Tibial artery (tissue), 4 donors: ENCODE measurements at regions not wholly inside any gene's neighbourhood (a gene's known extent, or its start where the extent isn't known, plus 50 kb on each side); places are given as distances from the start of the nearest gene placed in this dataset.

ENCODE experiments used
- DNase-seq, 2 donors: peaks; one replicate each; pipeline ENCODE4 v3.0.0-alpha.2; 2019
- H3K27ac ChIP-seq, 2 donors: fragments of 200-600 bp; sonication (generic) in 1 of 2; 1 replicate in 1 of 2; 2 replicates in 1 of 2; pipeline ENCODE4 v1.5.1; 2018 to 2019; ENCODE audit warnings: mild to moderate bottlenecking in 1 of 2
- H3K27me3 ChIP-seq, 2 donors: fragments of 200-600 bp; sonication (generic) in 1 of 2; one replicate each; pipeline versions ENCODE4 v1.5.1 to v1.6.0; 2016 to 2019
- H3K36me3 ChIP-seq, 3 donors: fragments of 200-600 bp; sonication (generic) in 2 of 3; one replicate each; pipeline ENCODE4 v1.5.1; 2016 to 2019; ENCODE audit warnings: mild to moderate bottlenecking in 2 of 3
- H3K4me1 ChIP-seq, 4 donors: fragments of 200-600 bp; sonication (generic) in 2 of 4; 1 replicate in 3 of 4; 2 replicates in 1 of 4; pipeline ENCODE4 v1.5.1; 2016 to 2019
- H3K4me3 ChIP-seq, 2 donors: fragments of 200-600 bp; sonication (generic) in 1 of 2; 1 replicate in 1 of 2; 2 replicates in 1 of 2; pipeline ENCODE4 v1.5.1; 2018 to 2019; ENCODE audit warnings: mild to moderate bottlenecking in 2 of 2
- H3K9me3 ChIP-seq, 3 donors: fragments of 200-600 bp; sonication (generic) in 1 of 3; one replicate each; pipeline ENCODE4 v1.5.1; 2016 to 2019
- CTCF ChIP-seq, 2 experiments: fragments of 200-600 bp in 1 of 2; fragments of 450-650 bp in 1 of 2; IDR thresholded peaks; one replicate each; pipeline ENCODE4 v1.5.1; 2017 to 2019; ENCODE audit warnings: antibody characterized with exemption in 2 of 2, mild to moderate bottlenecking in 1 of 2, moderate library complexity in 1 of 2
- intact Hi-C: fragments of 100-400 bp; cut with DNase I; formaldehyde crosslinking; loops from one replicate; pipeline ENCODE4 v1.15.0; 2023; ENCODE audit warnings: low total_unique reads

- peaks cover 0 to 11% (median 9%) of the 10 kb centered on the region in 4 donors for H3K4me1 ChIP-seq
- H3K9me3 ChIP-seq: no peaks in the 10 kb centered on the region
- H3K36me3 ChIP-seq: no peaks in the 10 kb centered on the region
- intact Hi-C loops: loop anchor here (5.0 to 10.0 kb wide), 2 partner anchors 69 to 551 kb away; no protein-coding TSS in a partner anchor
- no peak for TF ChIP-seq CTCF (IDR thresholded peaks at IDR 0.05)
- no peak for DNase-seq
- no peak overlapping the region for H3K4me3 ChIP-seq
- H3K27ac ChIP-seq: no peak overlapping the region
- no peaks in the 10 kb centered on the region for H3K27me3 ChIP-seq
Observed at GRCh38 chr10:44313761-44314165, 71.1 kb downstream of the CXCL12 start.

GRCh38 chr10:44312401-44312800 is 72.5 kb downstream of the CXCL12 start:
- Histone ChIP-seq H3K9me3 (no peaks in the 10 kb centered on the region), H3K4me1 (peaks cover 0 to 11% (median 9%) of the 10 kb centered on the region in 4 donors), H3K27ac (no peak overlapping the region), H3K27me3 (no peaks in the 10 kb centered on the region), H3K4me3 (no peak overlapping the region), H3K36me3 (no peaks in the 10 kb centered on the region)
- intact Hi-C loops: loop anchor here (5.0 to 10.0 kb wide), 2 partner anchors 70 to 552 kb away; no protein-coding TSS in a partner anchor
- TF ChIP-seq CTCF (IDR thresholded peaks at IDR 0.05): no peak
- no peak for DNase-seq

- H3K9me3 ChIP-seq: no peaks in the 10 kb centered on the region
- H3K4me3 ChIP-seq: no peak overlapping the region
- intact Hi-C loops: loop anchor here (2.0 to 10.0 kb wide), 3 partner anchors 71 to 621 kb away; no protein-coding TSS in a partner anchor
- H3K27me3 ChIP-seq: no peaks in the 10 kb centered on the region
- TF ChIP-seq CTCF (IDR thresholded peaks at IDR 0.05): no peak
- DNase-seq: no peak
- no peaks in the 10 kb centered on the region for H3K36me3 ChIP-seq
- peaks cover 0 to 11% (median 9%) of the 10 kb centered on the region in 4 donors for H3K4me1 ChIP-seq
- H3K27ac ChIP-seq: no peak overlapping the region
Observed at GRCh38 chr10:44311563-44312051, 73.3 kb downstream of the CXCL12 start.

GRCh38 chr10:44310762-44311562 is 73.9 kb downstream of the CXCL12 start:
- no peaks in the 10 kb centered on the region for H3K36me3 ChIP-seq
- intact Hi-C loops: loop anchor here (2.0 to 10.0 kb wide), 3 partner anchors 71 to 620 kb away; no protein-coding TSS in a partner anchor

More at GRCh38 chr10:44310762-44311562, 73.9 kb downstream of the CXCL12 start:
- peak; percentile 93 to 95 for TF ChIP-seq CTCF (IDR thresholded peaks at IDR 0.05)
- Histone ChIP-seq H3K9me3 (no peaks in the 10 kb centered on the region), H3K27me3 (no peaks in the 10 kb centered on the region), H3K4me1 (peaks cover 0 to 16% (median 11%) of the 10 kb centered on the region in 4 donors), H3K27ac (no peak overlapping the region), H3K4me3 (peak overlapping the region; percentile 25 to 47)
- peak; percentile 84 to 92 for DNase-seq
